ENCODE measurements at regions not wholly inside any gene's neighbourhood (a gene's known extent, or its start where the extent isn't known, plus 50 kb on each side); places are given as distances from the start of the nearest gene placed in this dataset.

- no peaks in the 10 kb centered on the region for H4K20me1 ChIP-seq (ENCODE audit: control insufficient read depth, insufficient read depth)
- FAIRE-seq (no peak), ATAC-seq (no peak), DNase-seq (ENCODE audit: low read depth, low spot score) (no peak)
- TF ChIP-seq CEBPB (IDR thresholded peaks at IDR 0.05; ENCODE audit: borderline replicate concordance in 1 of 2, low read depth in 2 of 2, low read length in 2 of 2) (no peak), CHD4 (IDR thresholded peaks at IDR 0.05) (no peak), NBN (IDR thresholded peaks at IDR 0.05) (no peak)
- in situ Hi-C loops (cut with MboI), result loop anchor here (5.0 kb wide), 1 partner anchor 591 kb away; no protein-coding TSS in a partner anchor
- H3K36me3 ChIP-seq (ENCODE audit: control insufficient read depth in 2 of 2, insufficient read depth in 2 of 2, low read length in 1 of 2), result no peaks in the 10 kb centered on the region
- ChIA-PET CTCF (interaction anchor here (0.6 to 3.2 kb wide), 6 partner anchors 9 to 587 kb away, joined by 3 to 23 read pairs (median 3); no protein-coding TSS in a partner anchor), SMC1A (ENCODE audit: uncharacterized antibody, unreplicated experiment) (interaction anchor here (0.7 to 4.0 kb wide), 6 partner anchors 8 to 620 kb away, joined by 3 to 20 read pairs (median 4); no protein-coding TSS in a partner anchor), POLR2A (interaction anchor here (1.0 kb wide), 1 partner anchor 545 kb away, joined by 3 read pairs; no protein-coding TSS in a partner anchor), RAD21 (ENCODE audit: unreplicated experiment) (interaction anchor here (1.5 to 2.7 kb wide), 4 partner anchors 9 to 444 kb away, joined by 4 to 14 read pairs (median 5); no protein-coding TSS in a partner anchor)
- intact Hi-C loops (cut with micrococcal nuclease; ENCODE audit: unreplicated experiment), result no loop called here
- no peak overlapping the region for H3K4me2 ChIP-seq (ENCODE audit: control insufficient read depth, insufficient read depth)
- no peak overlapping the region for H3K9ac ChIP-seq (ENCODE audit: control insufficient read depth, insufficient read depth, low read length)
- no peak overlapping the region for H2AFZ ChIP-seq (ENCODE audit: control insufficient read depth, low read depth, low read length)
- no peaks in the 10 kb centered on the region for H3K9me3 ChIP-seq (replicated peaks; ENCODE audit: control insufficient read depth, insufficient read depth, low read length)
- peaks cover 3% of the 10 kb centered on the region; the same call in 1 of the 2 replicates for H3K4me1 ChIP-seq (ENCODE audit: control insufficient read depth, insufficient read depth, low read length)
- no TSS peak for BruUV-seq (replicated peaks)
- H3K27me3 ChIP-seq (replicated peaks in 1 of 2; ENCODE audit: control insufficient read depth in 2 of 2, insufficient read depth in 2 of 2, low read length in 1 of 2), result 0 out of 4 replicates have a peak, but pooled peaks cover 0 to 3% of the 10 kb centered on the region in 2 experiments
- H3K27ac ChIP-seq (ENCODE audit: control insufficient read depth, insufficient read depth), result no peak overlapping the region
- 66% methylated on average over 16 of the region's 16 CpGs for WGBS (ENCODE audit: insufficient coverage, insufficient replicate concordance, low lambda C conversion rate, missing lambda C conversion rate)
- H3K4me3 ChIP-seq, result no peak overlapping the region
- H3K79me2 ChIP-seq (ENCODE audit: control insufficient read depth, insufficient read depth, low read length), result no peaks in the 10 kb centered on the region
These were observed 126.5 kb upstream of the ESR1 start for GRCh38 chr6:151680846-151681432.

GRCh38 chr6:151681433-151682059, 125.9 kb upstream of the ESR1 start:
- intact Hi-C loops (cut with micrococcal nuclease; ENCODE audit: unreplicated experiment), result no loop called here
- no peak overlapping the region for H3K9ac ChIP-seq (ENCODE audit: control insufficient read depth, insufficient read depth, low read length)
- no peak overlapping the region for H3K27ac ChIP-seq (ENCODE audit: control insufficient read depth, insufficient read depth)
- RAD21 ChIA-PET (ENCODE audit: unreplicated experiment), result interaction anchor here (1.5 to 2.7 kb wide), 2 partner anchors 9 to 443 kb away, joined by 5 to 14 read pairs; no protein-coding TSS in a partner anchor
- no peaks in the 10 kb centered on the region for H3K4me1 ChIP-seq (ENCODE audit: control insufficient read depth, insufficient read depth, low read length)
- CTCF ChIA-PET, result interaction anchor here (0.6 to 3.2 kb wide), 5 partner anchors 9 to 443 kb away, joined by 3 to 23 read pairs (median 3); no protein-coding TSS in a partner anchor
- WGBS (ENCODE audit: insufficient coverage, insufficient replicate concordance, low lambda C conversion rate, missing lambda C conversion rate), result 20% methylated on average over 23 of the region's 23 CpGs
- ATAC-seq (peak; percentile 49), FAIRE-seq (no peak), DNase-seq (ENCODE audit: low read depth, low spot score) (no peak)
- POLR2A ChIA-PET, result interaction anchor here (1.0 to 1.3 kb wide), 2 partner anchors 9 to 545 kb away, joined by 3 to 4 read pairs; no protein-coding TSS in a partner anchor
- H2AFZ ChIP-seq (ENCODE audit: control insufficient read depth, low read depth, low read length), result no peak overlapping the region
- SMC1A ChIA-PET (ENCODE audit: uncharacterized antibody, unreplicated experiment), result interaction anchor here (1.2 to 4.0 kb wide), 4 partner anchors 9 to 620 kb away, joined by 3 to 20 read pairs (median 9); no protein-coding TSS in a partner anchor
- in situ Hi-C loops (cut with MboI), result loop anchor here (5.0 kb wide), 1 partner anchor 591 kb away; no protein-coding TSS in a partner anchor
- no peak overlapping the region for H3K4me3 ChIP-seq
- 0 out of 4 replicates have a peak, but pooled peaks cover 0 to 3% of the 10 kb centered on the region in 2 experiments for H3K27me3 ChIP-seq (replicated peaks in 1 of 2; ENCODE audit: control insufficient read depth in 2 of 2, insufficient read depth in 2 of 2, low read length in 1 of 2)
- H3K79me2 ChIP-seq (ENCODE audit: control insufficient read depth, insufficient read depth, low read length), result no peaks in the 10 kb centered on the region
- no peak overlapping the region for H3K4me2 ChIP-seq (ENCODE audit: control insufficient read depth, insufficient read depth)
- no peaks in the 10 kb centered on the region for H3K9me3 ChIP-seq (replicated peaks; ENCODE audit: control insufficient read depth, insufficient read depth, low read length)
- no peaks in the 10 kb centered on the region for H4K20me1 ChIP-seq (ENCODE audit: control insufficient read depth, insufficient read depth)
- BruUV-seq (replicated peaks), result no TSS peak
- no peaks in the 10 kb centered on the region for H3K36me3 ChIP-seq (ENCODE audit: control insufficient read depth in 2 of 2, insufficient read depth in 2 of 2, low read length in 1 of 2)
- TF ChIP-seq BCL3 (IDR thresholded peaks at IDR 0.05; ENCODE audit: borderline replicate concordance, insufficient read depth, low read depth, low read length, poor library complexity, severe bottlenecking) (no peak), SREBF1 (IDR thresholded peaks at IDR 0.05; ENCODE audit: low read length) (no peak), DPF2 (IDR thresholded peaks at IDR 0.05) (no peak), SPI1 (IDR thresholded peaks at IDR 0.05; ENCODE audit: borderline replicate concordance, insufficient read depth, low read depth, low read length) (no peak), YBX1 (IDR thresholded peaks at IDR 0.05) (no peak), E4F1 (IDR thresholded peaks at IDR 0.05; ENCODE audit: borderline replicate concordance, partially characterized antibody) (no peak), FOXM1 (IDR thresholded peaks at IDR 0.05; ENCODE audit: low read depth, low read length) (no peak)

Measured in GM12878 (cell line).